ENCODE measurements at regions not wholly inside any gene's neighbourhood (a gene's known extent, or its start where the extent isn't known, plus 50 kb on each side); places are given as distances from the start of the nearest gene placed in this dataset.

GRCh38 chr14:97624985-97625384 is 827.8 kb downstream of the VRK1 start:
- H3K27ac ChIP-seq: no peak overlapping the region
- TF ChIP-seq ZFX (IDR thresholded peaks at IDR 0.05) (no peak), CTCF (conservative IDR thresholded peaks at IDR 0.05) (no peak)

GRCh38 chr14:97625477-97625876 is 828.3 kb downstream of the VRK1 start:
- no peak overlapping the region for H3K27ac ChIP-seq
- TF ChIP-seq CTCF (conservative IDR thresholded peaks at IDR 0.05) (no peak), ZFX (IDR thresholded peaks at IDR 0.05) (no peak)

- TF ChIP-seq ZFX (IDR thresholded peaks at IDR 0.05) (no peak), CTCF (conservative IDR thresholded peaks at IDR 0.05) (no peak)
- no peak overlapping the region for H3K27ac ChIP-seq
These were observed 828.9 kb downstream of the VRK1 start for GRCh38 chr14:97626088-97626487.

GRCh38 chr14:97630249-97630648 is 833.1 kb downstream of the VRK1 start:
- no peak for TF ChIP-seq ZFX (IDR thresholded peaks at IDR 0.05)
- no peak for TF ChIP-seq CTCF (conservative IDR thresholded peaks at IDR 0.05)
- no peak overlapping the region for H3K27ac ChIP-seq

GRCh38 chr14:97633131-97633738 is 836.1 kb downstream of the VRK1 start:
- no peak overlapping the region for H3K27ac ChIP-seq
- no peak for TF ChIP-seq ZFX (IDR thresholded peaks at IDR 0.05)
- no peak for TF ChIP-seq CTCF (conservative IDR thresholded peaks at IDR 0.05)

GRCh38 chr14:97634751-97635150 is 837.6 kb downstream of the VRK1 start:
- no peak overlapping the region for H3K27ac ChIP-seq

GRCh38 chr14:97638864-97639263 is 841.7 kb downstream of the VRK1 start:
- no peak for TF ChIP-seq ZFX (IDR thresholded peaks at IDR 0.05)
- H3K27ac ChIP-seq: no peak overlapping the region

More at GRCh38 chr14:97634751-97635150, 837.6 kb downstream of the VRK1 start:
- TF ChIP-seq ZFX (IDR thresholded peaks at IDR 0.05): no peak
- peak; percentile 29; the same call in 1 of the 2 replicates for TF ChIP-seq CTCF (conservative IDR thresholded peaks at IDR 0.05)

GRCh38 chr14:97640031-97640430 is 842.8 kb downstream of the VRK1 start:
- no peak for TF ChIP-seq ZFX (IDR thresholded peaks at IDR 0.05)
- no peak for TF ChIP-seq CTCF (conservative IDR thresholded peaks at IDR 0.05)
- H3K27ac ChIP-seq: no peak overlapping the region
